PFSK-1 (cell line): ENCODE measurements at regions not wholly inside any gene's neighbourhood (a gene's known extent, or its start where the extent isn't known, plus 50 kb on each side); places are given as distances from the start of the nearest gene placed in this dataset.

Experiments
- FOXP2 ChIP-seq: optimal IDR thresholded peaks from 2 replicates; pipeline ENCODE3; 2011; ENCODE audit warnings: borderline replicate concordance, control low read depth, inconsistent platforms; ENCODE audit not compliant: insufficient read depth; ENCODE audit errors: extremely low read length, extremely low read depth
- POLR2AphosphoS5 ChIP-seq: IDR thresholded peaks from 2 replicates; pipeline ENCODE4 v1.6.1; 2012; ENCODE audit warnings: low read depth, mild to moderate bottlenecking, control low read depth, low read length, moderate library complexity
- SIN3A ChIP-seq: IDR thresholded peaks from 2 replicates; pipeline ENCODE4 v1.6.1; 2012; ENCODE audit warnings: mild to moderate bottlenecking, low read length, moderate library complexity, borderline replicate concordance; ENCODE audit not compliant: insufficient read depth
- TAF1 ChIP-seq: IDR thresholded peaks from 2 replicates; pipeline ENCODE4 v1.6.1; 2012; ENCODE audit warnings: low read length, control low read depth, borderline replicate concordance; ENCODE audit not compliant: insufficient read depth
- TF ChIP-seq, protein P1 (sequence below), 2 experiments: IDR thresholded peaks; 2 replicates each; pipeline versions ENCODE4 v1.6.1 to v1.8.0; 2011 to 2012; ENCODE audit warnings: low read depth in 2 of 2, low read length in 2 of 2, control low read depth in 1 of 2, inconsistent platforms in 1 of 2, mild to moderate bottlenecking in 1 of 2, moderate library complexity in 1 of 2; ENCODE audit not compliant: insufficient read depth in 1 of 2

DNA sequence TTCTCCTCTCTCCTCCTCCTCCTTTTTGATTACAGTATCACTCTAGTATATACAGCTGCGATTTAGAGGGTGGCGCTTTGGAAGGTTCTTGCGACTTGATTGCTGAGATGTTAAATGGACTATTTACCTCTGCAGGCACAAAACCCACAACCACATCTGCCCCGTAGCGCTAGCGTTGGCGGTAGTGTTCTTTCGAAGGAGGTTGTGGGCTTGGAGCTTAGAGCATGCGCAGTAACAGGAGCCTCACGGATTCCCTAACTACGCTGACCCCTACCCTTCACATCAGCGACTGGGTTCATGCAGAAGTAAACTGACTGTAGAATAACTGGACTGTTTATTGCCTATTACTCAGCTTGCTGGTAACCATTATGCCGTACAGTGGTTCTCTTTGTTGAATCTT is 58.0 kb downstream of the CGGBP1 start:
- TF ChIP-seq SIN3A (no peak), TAF1 (no peak), POLR2AphosphoS5 (no peak), FOXP2 (no peak)
- TF ChIP-seq, protein P1, sequence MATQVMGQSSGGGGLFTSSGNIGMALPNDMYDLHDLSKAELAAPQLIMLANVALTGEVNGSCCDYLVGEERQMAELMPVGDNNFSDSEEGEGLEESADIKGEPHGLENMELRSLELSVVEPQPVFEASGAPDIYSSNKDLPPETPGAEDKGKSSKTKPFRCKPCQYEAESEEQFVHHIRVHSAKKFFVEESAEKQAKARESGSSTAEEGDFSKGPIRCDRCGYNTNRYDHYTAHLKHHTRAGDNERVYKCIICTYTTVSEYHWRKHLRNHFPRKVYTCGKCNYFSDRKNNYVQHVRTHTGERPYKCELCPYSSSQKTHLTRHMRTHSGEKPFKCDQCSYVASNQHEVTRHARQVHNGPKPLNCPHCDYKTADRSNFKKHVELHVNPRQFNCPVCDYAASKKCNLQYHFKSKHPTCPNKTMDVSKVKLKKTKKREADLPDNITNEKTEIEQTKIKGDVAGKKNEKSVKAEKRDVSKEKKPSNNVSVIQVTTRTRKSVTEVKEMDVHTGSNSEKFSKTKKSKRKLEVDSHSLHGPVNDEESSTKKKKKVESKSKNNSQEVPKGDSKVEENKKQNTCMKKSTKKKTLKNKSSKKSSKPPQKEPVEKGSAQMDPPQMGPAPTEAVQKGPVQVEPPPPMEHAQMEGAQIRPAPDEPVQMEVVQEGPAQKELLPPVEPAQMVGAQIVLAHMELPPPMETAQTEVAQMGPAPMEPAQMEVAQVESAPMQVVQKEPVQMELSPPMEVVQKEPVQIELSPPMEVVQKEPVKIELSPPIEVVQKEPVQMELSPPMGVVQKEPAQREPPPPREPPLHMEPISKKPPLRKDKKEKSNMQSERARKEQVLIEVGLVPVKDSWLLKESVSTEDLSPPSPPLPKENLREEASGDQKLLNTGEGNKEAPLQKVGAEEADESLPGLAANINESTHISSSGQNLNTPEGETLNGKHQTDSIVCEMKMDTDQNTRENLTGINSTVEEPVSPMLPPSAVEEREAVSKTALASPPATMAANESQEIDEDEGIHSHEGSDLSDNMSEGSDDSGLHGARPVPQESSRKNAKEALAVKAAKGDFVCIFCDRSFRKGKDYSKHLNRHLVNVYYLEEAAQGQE (IDR thresholded peaks at IDR 0.05; ENCODE audit: insufficient read depth in 1 of 2, low read depth in 2 of 2, low read length in 2 of 2) = no peak

DNA sequence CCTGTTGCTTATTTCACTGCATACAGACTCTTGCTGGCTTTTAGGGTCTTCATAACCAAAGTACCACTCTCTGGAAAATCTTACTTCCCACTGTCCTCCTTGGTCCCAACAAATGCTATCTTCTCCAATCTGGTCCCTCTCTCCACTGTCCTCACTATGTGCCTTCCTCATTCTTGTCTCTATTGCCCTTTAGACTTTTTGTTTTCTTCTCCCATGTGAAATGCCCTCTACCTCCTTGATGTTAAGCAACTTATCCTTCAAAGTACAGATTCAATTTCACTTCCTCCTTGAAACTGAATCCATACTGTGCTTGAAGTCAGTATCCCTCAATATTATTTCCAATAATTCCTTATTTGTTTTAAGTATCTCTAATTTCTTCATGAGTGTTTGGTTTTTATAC is 60.8 kb downstream of the CGGBP1 start:
- TF ChIP-seq, protein P1 (IDR thresholded peaks at IDR 0.05; ENCODE audit: insufficient read depth in 1 of 2, low read depth in 2 of 2, low read length in 2 of 2) = no peak
- TF ChIP-seq POLR2AphosphoS5 = no peak
- no peak for TF ChIP-seq FOXP2
- no peak for TF ChIP-seq SIN3A
- TF ChIP-seq TAF1 = no peak

DNA sequence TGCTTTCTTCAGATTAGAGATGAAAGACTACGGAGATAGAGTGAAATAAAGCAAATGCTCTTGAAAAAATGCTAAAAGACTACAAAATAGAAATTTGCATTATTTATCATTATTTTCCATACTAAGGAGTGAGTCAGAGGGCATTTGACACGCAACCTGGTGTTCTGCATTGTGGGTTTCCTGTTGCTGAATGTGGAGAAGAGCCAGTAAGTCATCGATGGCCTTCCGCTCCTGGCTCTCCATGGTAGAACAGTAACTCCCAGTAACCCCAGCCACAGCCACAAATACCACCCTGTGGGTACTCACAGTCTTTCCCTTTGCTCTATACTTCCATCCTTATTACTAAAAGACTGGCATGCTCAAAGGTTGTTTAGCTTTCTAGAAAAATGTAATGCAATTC is 61.5 kb downstream of the CGGBP1 start:
- TF ChIP-seq FOXP2 = no peak
- TF ChIP-seq TAF1 = no peak
- TF ChIP-seq SIN3A = no peak
- TF ChIP-seq POLR2AphosphoS5 = no peak
- TF ChIP-seq, protein P1 (IDR thresholded peaks at IDR 0.05; ENCODE audit: insufficient read depth in 1 of 2, low read depth in 2 of 2, low read length in 2 of 2) = no peak

DNA sequence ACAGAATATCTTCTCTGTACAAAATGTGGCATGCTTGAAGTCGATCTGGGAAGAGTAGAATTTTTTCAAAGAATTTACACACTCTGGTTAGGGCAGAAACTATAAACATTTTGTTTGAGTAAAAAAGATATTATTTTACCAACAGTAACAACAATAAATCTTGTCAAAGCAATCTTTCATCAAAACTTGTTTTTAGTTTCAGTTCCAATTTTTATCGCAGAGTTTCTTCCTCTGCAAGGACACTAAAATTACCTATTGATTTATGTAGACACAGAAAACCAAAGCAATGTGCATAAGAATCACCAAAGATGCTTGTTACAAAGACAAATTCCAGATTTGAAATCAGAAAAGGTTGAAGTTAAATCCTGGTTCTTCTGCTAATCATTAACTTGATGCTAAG is 61.9 kb downstream of the CGGBP1 start:
- TF ChIP-seq POLR2AphosphoS5 = no peak
- TF ChIP-seq SIN3A = no peak
- TF ChIP-seq, protein P1 (IDR thresholded peaks at IDR 0.05; ENCODE audit: insufficient read depth in 1 of 2, low read depth in 2 of 2, low read length in 2 of 2) = no peak
- no peak for TF ChIP-seq TAF1
- TF ChIP-seq FOXP2 = no peak

DNA sequence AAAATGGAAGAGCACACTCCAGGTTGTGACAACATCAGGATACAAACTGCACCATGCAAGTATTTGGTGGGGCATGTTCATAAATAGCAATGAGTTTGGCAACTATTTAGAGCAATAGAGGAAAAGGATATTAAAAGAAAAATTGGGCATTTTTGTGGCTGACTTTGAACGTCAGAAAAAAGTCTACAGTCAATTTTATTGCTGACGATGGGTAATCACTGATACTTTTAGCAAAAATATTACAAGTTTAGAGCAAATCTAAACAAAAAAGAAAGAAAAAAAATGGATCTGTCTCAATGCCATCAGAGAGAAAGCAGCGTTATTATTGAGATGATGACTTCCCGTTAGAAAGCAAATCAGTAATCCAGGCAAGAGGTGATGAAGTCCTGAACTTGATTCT is 65.2 kb downstream of the CGGBP1 start:
- TF ChIP-seq SIN3A (no peak), TAF1 (no peak), POLR2AphosphoS5 (no peak), FOXP2 (no peak)
- TF ChIP-seq, protein P1 (IDR thresholded peaks at IDR 0.05; ENCODE audit: insufficient read depth in 1 of 2, low read depth in 2 of 2, low read length in 2 of 2) = no peak
